Amygdala (tissue), 56 donors: ENCODE measurements at regions not wholly inside any gene's neighbourhood (a gene's known extent, or its start where the extent isn't known, plus 50 kb on each side); places are given as distances from the start of the nearest gene placed in this dataset.
"Not testable (repeated sequence)": the region's sequence is repeated elsewhere in the genome, so short reads cannot be mapped to it uniquely, and the experiment has no call there.

Experiments
- DNase-seq, 56 donors: peaks; one replicate each; lab custom pipeline; 2025; lab: John Stamatoyannopoulos, UW

DNA sequence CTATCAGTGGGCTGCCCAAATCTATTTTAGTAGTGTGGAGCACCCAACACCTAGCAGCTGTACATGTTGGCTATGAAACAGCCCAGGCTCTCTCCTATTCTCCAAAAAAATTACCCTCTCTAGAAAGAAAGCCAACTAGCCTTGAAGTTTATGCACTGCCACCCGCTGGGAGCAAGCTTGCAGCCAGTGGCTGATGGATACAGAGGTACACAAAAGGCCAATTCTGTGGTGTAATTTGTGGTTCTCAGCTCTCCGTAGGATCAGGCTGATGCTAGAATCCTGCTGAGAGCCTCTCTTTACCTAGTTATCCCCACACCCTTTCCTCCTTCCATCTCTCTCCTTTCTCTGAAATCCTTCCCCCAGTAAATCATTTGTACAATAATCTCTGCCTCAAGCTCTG, 1120.7 kb downstream of the DIAPH3 start:
- no peak for DNase-seq

DNA sequence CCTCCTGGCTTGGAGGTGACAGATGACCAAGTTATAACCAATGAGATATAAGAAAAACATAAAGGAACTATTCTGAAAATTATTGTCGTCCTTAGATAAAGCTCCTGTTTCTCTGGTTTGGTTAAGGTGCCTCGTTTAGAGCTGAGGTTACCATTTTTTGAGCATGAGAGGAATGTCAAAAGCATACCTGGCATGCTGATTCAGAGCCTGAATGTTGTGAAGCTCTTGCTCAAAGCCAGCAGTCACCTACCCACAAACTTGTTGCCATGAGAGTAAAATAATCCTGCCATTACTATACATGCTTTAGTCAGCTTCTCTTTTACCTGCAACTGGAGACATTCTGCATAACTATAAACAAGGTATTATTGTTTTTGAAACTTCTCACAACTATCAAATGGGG, 1116.2 kb downstream of the DIAPH3 start:
- no peak for DNase-seq

DNA sequence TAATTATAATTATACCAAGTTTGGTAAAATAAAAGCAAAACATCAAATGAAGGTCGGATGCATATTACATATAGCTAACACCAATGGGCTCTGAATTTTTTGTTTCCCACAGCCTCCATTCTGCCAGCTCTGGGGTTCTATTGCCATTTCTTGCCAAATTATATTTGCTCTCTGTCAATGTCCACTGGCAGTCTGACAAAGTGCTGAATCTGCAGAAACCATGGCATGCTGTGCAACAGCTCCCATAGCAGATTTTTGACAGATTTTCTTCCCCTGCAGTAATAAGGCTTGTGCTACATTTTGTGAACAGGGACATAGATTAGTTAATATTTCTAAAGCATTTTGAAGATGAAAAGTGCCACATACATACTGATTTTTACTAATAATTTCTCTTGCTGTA, 1102.1 kb downstream of the DIAPH3 start:
- no peak for DNase-seq

DNA sequence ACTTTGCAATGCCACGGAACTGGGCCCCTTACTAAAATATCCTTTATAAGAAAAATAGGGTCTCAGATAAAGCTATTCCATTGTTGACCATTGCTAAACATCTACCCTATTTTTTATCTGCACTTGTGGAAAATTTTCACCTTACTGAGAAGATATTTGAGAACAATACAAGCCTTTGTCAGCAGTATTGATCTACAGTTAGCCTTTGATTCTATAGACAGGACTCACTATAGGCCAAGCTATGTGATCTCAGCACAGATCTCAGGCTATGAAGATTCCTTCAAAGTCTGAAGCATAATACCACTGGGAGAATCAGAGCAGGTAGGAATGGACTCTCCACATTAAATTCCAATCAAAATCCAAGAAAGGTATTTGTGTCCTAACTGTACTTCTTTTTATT, 1099.7 kb downstream of the DIAPH3 start:
- no peak for DNase-seq

DNA sequence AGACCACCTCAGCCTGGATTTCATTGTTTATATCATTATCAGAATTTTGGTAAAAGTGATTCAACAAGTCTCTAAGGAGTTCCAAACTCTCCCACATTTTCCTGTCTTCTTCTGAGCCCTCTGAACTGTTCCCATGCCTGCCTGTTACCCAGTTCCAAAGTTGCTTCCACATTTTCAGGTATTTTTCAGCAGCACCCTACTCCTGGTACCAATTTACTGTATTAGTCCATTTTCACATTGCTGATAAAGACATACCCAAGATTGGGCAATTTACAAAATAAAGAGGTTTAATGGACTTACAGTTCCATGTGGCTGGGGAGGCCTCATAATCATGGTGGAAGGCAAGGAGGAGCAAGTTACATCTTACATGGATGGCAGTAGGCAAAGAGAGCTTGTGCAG, 1087.3 kb downstream of the DIAPH3 start:
- not testable (repeated sequence) for DNase-seq

DNA sequence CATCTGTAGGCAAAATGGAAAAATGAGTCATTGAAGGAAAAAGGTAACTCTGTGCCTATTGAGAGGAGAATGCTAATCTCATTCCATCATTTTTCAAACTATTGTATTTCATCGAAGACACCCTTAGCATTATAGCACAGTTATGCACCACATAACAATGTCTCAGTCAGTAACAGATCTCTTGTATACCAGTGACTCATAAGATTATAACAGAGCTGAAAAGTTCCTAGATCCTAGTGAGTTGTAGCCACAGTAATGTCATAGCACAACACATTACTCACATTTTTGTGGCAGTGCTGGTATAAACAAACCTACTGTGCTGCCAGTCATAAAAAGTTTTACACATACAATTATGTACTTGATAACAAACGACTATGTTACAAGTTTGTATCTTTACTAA, 1077.6 kb downstream of the DIAPH3 start:
- DNase-seq = no peak

DNA sequence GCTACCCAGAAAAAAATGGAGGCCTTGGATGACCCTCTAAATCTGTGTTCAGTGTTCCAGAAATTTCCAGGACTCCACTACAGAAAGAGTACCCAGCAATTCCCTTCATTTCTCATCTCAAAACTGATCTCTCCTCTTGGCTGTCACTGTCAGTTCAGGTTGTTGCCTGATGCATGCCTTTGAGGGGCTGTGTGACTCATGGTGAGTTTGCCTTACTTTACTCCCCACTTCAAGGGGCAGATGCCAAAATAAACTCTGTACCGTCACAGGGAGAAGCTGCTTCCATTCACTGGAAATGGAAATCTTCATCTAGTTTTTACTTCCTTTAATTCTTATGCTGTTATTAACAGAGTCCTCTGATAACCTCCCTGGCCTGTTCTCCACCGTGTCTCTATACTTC, 1075.0 kb downstream of the DIAPH3 start:
- no peak for DNase-seq

DNA sequence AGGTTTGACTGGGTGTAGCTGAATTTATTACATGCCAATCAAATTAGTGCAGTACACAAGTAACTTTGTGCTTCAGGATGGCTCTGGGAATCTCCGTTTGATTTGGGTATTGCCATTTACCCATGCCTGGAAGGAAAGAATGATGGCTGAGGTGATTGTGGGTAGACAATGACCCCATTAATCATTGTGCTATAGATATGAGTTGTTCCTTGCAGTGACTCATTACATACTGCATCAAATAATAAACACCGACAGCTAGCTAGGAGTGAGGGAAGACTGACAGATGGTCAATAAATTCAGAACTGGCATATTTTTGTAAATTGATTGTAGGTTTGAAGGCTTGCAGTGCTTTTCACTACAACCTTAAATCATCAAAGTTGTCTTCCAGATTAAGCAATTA, 1069.5 kb downstream of the DIAPH3 start:
- DNase-seq = no peak

DNA sequence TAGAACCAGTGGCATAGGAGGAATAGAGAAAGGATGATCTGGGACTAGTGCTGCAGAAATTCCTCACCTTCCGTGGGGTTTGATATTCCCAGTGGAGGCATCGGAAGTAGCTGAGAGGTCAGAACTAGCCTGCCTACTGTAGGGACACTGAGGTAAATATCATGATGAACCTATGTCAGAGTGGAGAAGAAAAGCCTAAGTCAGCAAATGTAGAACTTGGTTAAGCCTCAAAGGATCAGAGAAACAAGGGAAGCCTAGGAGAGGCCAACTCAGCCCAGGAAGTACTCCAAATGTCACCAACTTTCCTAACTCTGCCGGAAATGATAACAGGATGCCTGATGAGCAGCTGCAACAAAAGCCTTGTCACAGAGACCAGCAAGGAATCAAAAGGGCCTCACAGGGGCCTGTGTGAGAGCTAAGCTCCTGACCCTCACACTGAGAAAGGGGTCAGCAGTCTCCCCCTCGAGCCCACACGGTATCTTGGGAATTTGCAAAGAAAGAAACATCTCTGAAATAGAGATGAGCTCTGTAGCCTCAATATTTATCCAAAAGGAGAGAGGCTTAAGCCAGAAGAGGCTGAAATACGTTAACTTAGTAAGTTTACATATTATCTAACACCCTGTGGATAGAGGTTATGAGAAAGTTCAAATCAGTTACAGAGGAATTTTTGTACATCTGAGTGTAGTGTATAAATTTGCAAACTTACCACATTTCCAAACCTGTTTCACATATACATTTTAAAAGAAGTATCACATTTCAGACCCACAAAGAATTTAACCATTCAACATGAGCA, 1064.3 kb downstream of the DIAPH3 start:
- DNase-seq = no peak

DNA sequence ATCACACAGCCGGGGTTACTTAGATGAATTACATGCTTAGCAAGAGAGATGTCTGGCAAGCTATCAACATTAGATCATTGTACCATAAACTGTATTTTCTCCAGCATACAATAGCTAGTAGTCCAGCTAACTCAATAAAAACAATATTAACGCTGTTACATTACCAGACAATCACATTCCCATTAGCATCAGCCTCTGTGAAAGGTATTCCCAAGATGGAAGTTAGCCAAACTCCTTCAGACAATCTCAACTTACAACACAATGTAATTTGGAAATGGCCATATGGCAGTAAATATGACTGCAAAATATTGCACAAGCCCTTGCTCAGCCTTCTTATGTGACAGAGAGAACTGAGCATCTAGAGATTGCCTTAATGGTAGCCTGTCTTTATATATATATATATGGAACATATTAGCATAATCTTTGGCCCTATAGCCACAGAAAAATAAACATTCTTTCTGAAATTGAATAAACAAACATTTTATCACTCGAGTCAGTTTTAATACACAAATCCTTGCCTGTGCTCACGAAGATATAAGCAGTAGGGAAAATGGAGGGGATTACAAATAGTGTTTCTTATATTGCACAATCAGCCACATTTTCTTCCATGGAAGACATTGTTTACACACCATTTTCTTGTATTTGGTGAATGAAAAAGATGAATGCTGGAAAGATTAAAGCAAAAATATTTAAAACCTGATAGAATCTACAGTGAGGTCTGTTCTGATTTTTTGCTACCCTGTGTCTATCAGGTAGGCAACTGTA, 1060.5 kb downstream of the DIAPH3 start:
- no peak for DNase-seq

DNA sequence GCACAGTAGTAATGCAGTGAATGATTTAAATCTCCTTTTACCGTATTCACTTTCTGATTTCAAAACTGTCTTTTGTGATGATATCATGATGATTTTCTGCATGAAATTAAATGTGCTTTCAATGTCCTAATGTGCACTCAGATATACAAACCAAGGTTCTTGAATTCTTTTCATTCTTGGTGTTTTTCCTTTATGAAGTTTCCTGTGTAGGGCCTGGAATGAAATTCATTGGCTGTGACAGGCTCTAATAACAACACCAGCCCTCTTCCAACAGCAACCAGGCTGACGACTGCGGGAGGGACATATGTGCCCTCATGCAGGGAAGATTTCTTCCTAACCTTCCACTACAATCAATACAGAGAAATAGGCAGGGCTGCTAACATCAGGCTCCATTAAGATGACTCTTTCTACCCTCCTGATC, 1052.0 kb downstream of the DIAPH3 start:
- DNase-seq = peak in 1 of 56 donors; percentile 9

DNA sequence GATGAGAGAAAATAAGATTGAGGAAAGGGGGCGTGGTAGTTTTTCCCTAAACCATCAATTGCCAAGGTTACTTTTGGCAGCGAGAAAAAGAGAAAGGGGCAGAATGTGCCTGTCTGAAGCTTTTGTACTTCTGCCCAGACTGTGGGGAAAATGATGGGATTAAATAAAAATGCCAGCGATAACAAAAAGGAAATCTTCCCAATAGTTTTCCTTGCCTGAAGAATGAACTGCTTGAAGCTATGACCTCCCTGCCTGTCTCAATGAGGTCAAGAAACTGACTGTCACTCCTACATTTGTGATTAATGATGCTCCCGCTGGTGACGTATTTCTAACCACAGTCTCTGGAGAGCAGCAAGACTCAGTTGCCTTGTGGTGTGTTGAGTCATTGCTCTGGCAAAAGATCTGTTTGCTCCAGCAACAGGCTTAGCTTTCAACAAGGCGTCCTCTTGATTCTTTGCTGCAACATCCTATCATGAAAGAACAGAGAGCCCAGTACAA, 1051.5 kb downstream of the DIAPH3 start:
- peak in 35 of 56 donors; percentile 2 to 71 (median 24) for DNase-seq

DNA sequence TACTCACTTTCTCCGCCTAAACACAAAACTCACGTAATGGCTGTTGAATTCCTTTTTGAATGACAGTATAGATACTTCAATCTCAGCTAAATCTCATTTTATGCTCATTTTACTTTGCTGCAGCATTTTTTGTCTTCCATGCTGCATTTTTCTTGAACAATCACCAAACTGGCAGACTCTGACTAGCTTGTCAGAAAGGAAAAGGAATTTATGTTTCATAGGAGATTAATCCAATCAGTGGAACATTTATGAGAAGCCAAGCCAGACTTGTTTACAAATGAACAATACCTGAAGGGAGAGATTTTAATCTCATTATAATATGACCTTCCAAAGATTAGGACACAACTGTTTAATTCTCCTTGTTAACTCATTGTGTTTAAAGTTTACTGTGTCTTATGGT, 1044.3 kb downstream of the DIAPH3 start:
- no peak for DNase-seq

DNA sequence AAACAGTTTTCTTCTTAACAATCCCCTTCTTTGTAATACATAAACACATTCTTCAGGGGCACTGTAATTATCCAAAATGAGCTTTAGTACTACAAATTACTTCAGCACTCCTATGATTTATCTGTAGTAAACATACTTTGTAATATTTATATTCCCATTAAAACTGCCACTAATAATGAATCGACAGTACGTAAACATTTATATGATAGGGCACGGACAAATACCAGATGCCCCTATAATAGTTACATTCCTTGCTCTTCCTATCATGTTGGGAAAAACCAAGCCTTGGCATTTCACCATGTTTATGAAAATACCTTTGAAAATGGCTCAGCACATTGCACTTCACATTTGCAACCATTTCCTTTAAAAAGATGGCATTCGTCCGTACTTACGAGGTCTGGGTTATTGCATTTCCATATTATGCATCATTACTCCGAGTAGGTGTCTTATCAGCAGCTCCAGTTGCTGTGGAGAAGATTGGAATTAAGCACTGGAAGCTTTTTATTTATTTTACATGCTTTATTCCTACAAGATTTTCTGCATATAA, 1043.4 kb downstream of the DIAPH3 start:
- no peak for DNase-seq

DNA sequence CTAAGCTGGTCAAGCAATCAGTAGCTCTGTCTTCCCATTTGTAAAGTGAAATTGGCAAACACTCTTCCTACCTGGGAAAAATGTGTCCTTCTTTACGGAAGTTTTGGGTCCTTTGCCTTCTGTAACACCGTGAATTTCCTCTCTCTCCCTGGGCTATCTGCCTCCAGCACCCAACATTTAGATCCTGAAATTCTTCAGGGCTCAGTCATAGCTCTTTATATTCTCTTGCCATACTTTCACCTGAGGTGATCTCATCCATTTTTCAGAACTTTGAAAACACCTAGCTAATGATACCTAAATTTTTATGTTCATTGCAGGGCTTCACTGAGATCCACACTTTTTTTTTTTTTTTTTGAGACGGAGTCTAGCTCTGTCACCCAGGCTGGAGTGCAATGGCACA, 1042.2 kb downstream of the DIAPH3 start:
- DNase-seq = no peak

DNA sequence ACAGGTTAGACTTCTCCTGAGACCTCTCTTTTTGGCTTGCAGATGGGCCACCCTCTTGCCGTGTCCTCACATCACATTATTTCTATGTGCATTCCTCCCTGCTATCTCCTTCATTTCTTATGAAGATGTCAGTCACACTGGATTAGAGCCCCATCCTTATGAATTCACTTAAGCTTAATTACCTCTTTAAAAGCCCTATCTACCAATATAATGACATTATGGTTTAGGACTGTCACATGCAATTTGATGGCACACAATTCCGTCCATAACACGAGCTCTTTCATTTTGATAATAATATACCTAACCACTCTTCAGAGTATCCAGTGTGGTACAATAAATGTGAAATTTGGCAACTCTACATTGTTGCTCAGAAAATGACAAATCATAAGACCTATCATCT, 1037.3 kb downstream of the DIAPH3 start:
- no peak for DNase-seq

DNA sequence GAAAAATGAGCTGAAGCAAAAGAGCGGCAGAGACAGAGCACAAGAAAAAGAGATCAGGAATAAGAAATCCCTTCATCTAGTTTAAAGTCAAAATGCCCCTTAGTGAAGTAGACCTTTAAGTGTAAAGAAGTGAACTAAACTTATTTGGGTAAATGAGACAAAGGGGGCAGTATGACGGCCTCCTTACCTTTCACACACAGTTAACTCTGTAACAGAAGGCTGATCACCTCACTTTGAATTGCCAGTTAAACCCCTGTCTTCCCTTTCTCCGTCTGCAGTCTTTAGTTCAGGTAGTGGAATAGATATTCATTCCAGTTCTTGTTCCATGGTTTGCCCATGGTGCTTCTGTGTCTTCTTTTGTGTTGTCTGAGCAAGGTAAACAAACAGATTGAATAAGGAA, 1029.8 kb downstream of the DIAPH3 start:
- DNase-seq = no peak

DNA sequence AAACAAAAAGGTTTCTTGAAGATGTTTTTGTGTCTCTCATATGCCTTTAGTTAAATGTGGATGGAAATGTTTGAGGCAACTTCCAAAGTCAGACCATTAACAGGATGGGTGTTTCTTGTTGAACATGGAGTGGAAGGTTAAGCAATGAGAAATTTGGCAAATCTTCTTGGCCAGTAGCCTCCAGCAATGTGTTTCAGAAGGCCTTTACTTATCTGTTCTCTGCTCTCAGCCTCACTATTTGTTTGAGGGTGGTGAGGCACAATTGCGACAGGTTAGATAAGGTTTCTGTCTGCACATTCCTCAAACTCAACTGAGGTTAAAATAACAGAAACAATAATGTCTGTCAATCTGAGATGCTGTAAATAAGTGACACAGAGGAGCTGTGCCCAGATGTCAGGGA, 1019.0 kb downstream of the DIAPH3 start:
- DNase-seq = no peak

DNA sequence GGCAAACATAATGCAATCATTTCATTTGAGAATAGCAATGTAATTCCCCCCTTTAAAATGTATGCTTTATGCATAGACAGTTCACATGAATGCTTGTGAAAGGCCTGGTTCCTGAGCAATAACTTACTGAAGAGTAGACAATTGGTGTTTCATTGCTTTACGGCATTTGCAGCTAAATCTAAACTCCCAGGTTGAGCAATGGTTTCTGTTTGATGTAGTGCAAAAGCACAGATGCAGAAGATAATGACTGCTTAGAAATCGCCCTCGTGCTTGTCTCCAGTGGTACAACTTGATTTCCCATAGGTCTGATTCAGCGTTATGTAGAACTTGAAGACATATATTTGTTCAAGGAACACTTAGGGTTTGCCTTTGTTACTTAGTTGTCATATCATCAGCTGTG, 1018.3 kb downstream of the DIAPH3 start:
- DNase-seq = no peak

DNA sequence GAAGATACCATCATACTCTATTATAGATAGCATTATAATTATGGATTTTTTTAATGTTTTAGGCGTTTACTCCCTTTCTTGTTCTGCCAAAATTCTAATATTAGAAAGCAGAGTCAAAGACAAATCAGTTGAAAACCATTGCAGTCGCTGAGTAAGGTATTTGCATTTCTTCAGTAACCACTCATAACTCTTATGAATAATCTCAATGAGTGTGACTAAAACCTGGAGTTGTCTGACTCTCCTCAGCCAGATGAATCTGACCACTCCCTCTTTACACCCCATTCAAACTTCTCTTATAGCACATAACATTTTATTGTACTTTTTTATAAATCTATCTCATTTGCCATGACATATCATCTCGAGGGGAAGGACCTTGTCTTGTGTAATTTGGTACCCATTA, 1006.5 kb downstream of the DIAPH3 start:
- DNase-seq = no peak

DNA sequence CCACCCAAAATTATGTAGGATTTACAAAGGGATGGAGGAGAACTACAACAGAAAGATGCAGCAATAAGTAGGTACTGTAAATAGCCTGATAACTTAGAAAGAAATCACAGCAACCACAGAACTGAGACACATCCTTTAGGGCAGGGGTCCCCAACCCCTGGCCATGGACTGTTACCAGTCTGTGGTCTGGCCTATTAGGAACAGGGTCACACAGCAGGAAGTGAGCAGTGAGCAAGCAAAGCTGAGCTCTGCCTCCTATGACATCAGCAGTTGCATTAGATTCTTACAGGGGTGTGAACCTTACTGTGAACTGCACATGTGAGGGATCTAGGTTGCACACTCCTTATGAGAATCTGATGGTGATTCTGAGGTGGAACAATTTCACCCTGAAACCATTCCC, 997.6 kb downstream of the DIAPH3 start:
- DNase-seq = no peak

DNA sequence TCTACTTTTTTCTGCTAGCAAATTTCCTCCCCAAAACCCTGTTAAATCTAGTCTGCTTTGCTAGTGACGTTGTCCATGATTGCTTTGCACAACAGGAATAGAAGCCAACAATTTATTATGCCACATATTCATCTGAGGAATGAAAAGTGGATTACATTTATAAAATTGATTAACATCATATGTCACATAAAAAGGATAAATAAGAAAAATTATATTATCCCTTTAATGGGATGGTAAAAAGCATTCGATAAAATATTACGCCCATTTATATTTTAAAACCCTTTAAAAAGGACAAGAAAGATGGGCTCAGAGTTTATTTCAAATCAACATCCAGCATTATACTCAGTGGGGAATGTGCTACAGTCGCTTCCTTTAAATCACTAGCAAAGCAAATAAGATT, 991.7 kb downstream of the DIAPH3 start:
- DNase-seq = no peak
